ENCODE measurements at regions not wholly inside any gene's neighbourhood (a gene's known extent, or its start where the extent isn't known, plus 50 kb on each side); places are given as distances from the start of the nearest gene placed in this dataset.

GRCh38 chrX:10087391-10087790 lies 69.4 kb upstream of the CLCN4 start:
- TF ChIP-seq CTCF (IDR thresholded peaks at IDR 0.05; ENCODE audit: low read length): no peak
- TF ChIP-seq EZH2 (IDR thresholded peaks at IDR 0.05; ENCODE audit: borderline replicate concordance, low read length): no peak

Data from OCI-LY1 (cell line).